GM12878 (cell line): ENCODE measurements at regions not wholly inside any gene's neighbourhood (a gene's known extent, or its start where the extent isn't known, plus 50 kb on each side); places are given as distances from the start of the nearest gene placed in this dataset.

Experiments
- ATF7 ChIP-seq: fragments of 450-650 bp; IDR thresholded peaks from 2 replicates; pipeline ENCODE4 v1.6.1; 2016; ENCODE audit warnings: low read depth, mild to moderate bottlenecking
- CTCF ChIP-seq, 3 experiments: IDR thresholded peaks in 2 of 3; conservative IDR thresholded peaks in 1 of 3; 2 replicates each; pipeline ENCODE4 v1.5.1; 2011; ENCODE audit warnings: low read depth in 3 of 3, low read length in 3 of 3, mild to moderate bottlenecking in 3 of 3, control low read depth in 2 of 3, moderate library complexity in 2 of 3, inconsistent platforms in 1 of 3, mixed read lengths in 1 of 3; ENCODE audit not compliant: control insufficient read depth in 2 of 3, insufficient read depth in 1 of 3; ENCODE audit errors: extremely low read depth in 1 of 3
- FOS ChIP-seq: IDR thresholded peaks from 3 replicates; pipeline ENCODE4 v1.6.1; 2011; ENCODE audit warnings: borderline replicate concordance; ENCODE audit not compliant: insufficient read length; ENCODE audit errors: extremely low read depth
- HDAC2 ChIP-seq: fragments of 200-600 bp; sonication (generic); IDR thresholded peaks from 2 replicates; pipeline ENCODE4 v1.6.1; 2017
- MAX ChIP-seq: IDR thresholded peaks from 2 replicates; pipeline ENCODE4 v1.6.1; 2012; ENCODE audit warnings: low read depth, low read length, improper control_type of control experiment
- POLR2AphosphoS5 ChIP-seq: IDR thresholded peaks from 2 replicates; pipeline ENCODE4 v1.6.1; 2011; ENCODE audit warnings: mild to moderate bottlenecking, low read length, inconsistent platforms
- RAD21 ChIP-seq: IDR thresholded peaks from 2 replicates; pipeline ENCODE4 v1.6.1; 2011; ENCODE audit warnings: mild to moderate bottlenecking, low read depth, low read length, moderate library complexity; ENCODE audit not compliant: insufficient read depth
- TCF7 ChIP-seq: IDR thresholded peaks from 2 replicates; pipeline ENCODE4 v1.6.1; 2014; ENCODE audit warnings: antibody characterized with exemption, borderline replicate concordance

GRCh38 chr2:216758256-216759155 is 63.2 kb upstream of the IGFBP5 start:
- TF ChIP-seq CTCF (IDR thresholded peaks at IDR 0.05 in 2 of 3, conservative IDR thresholded peaks at IDR 0.05 in 1 of 3; ENCODE audit: control insufficient read depth in 2 of 3, extremely low read depth in 1 of 3, insufficient read depth in 1 of 3, low read depth in 3 of 3, low read length in 3 of 3), result no peak
- no peak for TF ChIP-seq ATF7
- TF ChIP-seq POLR2AphosphoS5, result no peak
- no peak for TF ChIP-seq FOS
- no peak for TF ChIP-seq HDAC2
- TF ChIP-seq RAD21, result no peak
- TF ChIP-seq MAX, result no peak
- TF ChIP-seq TCF7, result no peak
